Activated CD4-positive, alpha-beta memory T cell treated with anti-CD3 and anti-CD28 coated beads, Interleukin-2, amount 10 ng/mL, durations not matched to agents 7 days and 5 days (primary cell): ENCODE measurements at regions not wholly inside any gene's neighbourhood (a gene's known extent, or its start where the extent isn't known, plus 50 kb on each side); places are given as distances from the start of the nearest gene placed in this dataset.
A peak's percentile ranks its signal among the peaks of the same experiment; 100 is the strongest.

Experiments used
- CTCF ChIA-PET: fragments of 350-600 bp; sonication (Branson Sonifier 250); formaldehyde crosslinking; loops from one replicate; lab custom pipeline; 2021; ENCODE audit warnings: antibody characterized with exemption, inconsistent platforms; lab: Charles Lee
- POLR2A ChIA-PET: fragments of 350-600 bp; sonication (Branson Sonifier 250); formaldehyde crosslinking; loops from one replicate; lab custom pipeline; 2021; ENCODE audit warnings: antibody characterized with exemption; lab: Charles Lee
- DNase-seq: peaks from one replicate; pipeline ENCODE4 v3.0.0-alpha.2; 2020
- H3K27ac Mint-ChIP-seq: one replicate; pipeline ENCODE4 v1.8.0; 2021; ENCODE audit warnings: mild to moderate bottlenecking, mixed read lengths
- H3K27me3 Mint-ChIP-seq: one replicate; pipeline ENCODE4 v1.8.0; 2021; ENCODE audit warnings: mixed read lengths
- H3K36me3 Mint-ChIP-seq: one replicate; pipeline ENCODE4 v1.8.0; 2021; ENCODE audit warnings: low read depth, mixed read lengths
- H3K4me1 Mint-ChIP-seq: one replicate; pipeline ENCODE4 v1.8.0; 2021; ENCODE audit warnings: mixed read lengths
- H3K4me3 Mint-ChIP-seq: one replicate; pipeline ENCODE4 v1.8.0; 2021; ENCODE audit warnings: mild to moderate bottlenecking, mixed read lengths
- H3K9me3 Mint-ChIP-seq: one replicate; pipeline ENCODE4 v1.8.0; 2021; ENCODE audit warnings: mixed read lengths

GRCh38 chr20:50290112-50290511 is 99.5 kb downstream of the CEBPB start:
- H3K27me3 Mint-ChIP-seq = no peaks in the 10 kb centered on the region
- H3K36me3 Mint-ChIP-seq = no peaks in the 10 kb centered on the region
- no peak overlapping the region for H3K4me3 Mint-ChIP-seq
- POLR2A ChIA-PET = no interaction called here
- H3K9me3 Mint-ChIP-seq = no peaks in the 10 kb centered on the region
- DNase-seq = no peak
- CTCF ChIA-PET = no interaction called here
- H3K27ac Mint-ChIP-seq = no peak overlapping the region
- H3K4me1 Mint-ChIP-seq = peaks cover 29% of the 10 kb centered on the region

GRCh38 chr20:50290808-50291207 is 100.2 kb downstream of the CEBPB start:
- POLR2A ChIA-PET = no interaction called here
- H3K4me3 Mint-ChIP-seq = no peak overlapping the region
- no peak for DNase-seq
- CTCF ChIA-PET = no interaction called here
- H3K36me3 Mint-ChIP-seq = no peaks in the 10 kb centered on the region
- peaks cover 22% of the 10 kb centered on the region for H3K4me1 Mint-ChIP-seq
- H3K27ac Mint-ChIP-seq = no peak overlapping the region
- H3K27me3 Mint-ChIP-seq = no peaks in the 10 kb centered on the region
- no peaks in the 10 kb centered on the region for H3K9me3 Mint-ChIP-seq

- no peaks in the 10 kb centered on the region for H3K36me3 Mint-ChIP-seq
- no peaks in the 10 kb centered on the region for H3K9me3 Mint-ChIP-seq
- ChIA-PET POLR2A (no interaction called here), CTCF (no interaction called here)
- no peak overlapping the region for H3K27ac Mint-ChIP-seq
- H3K27me3 Mint-ChIP-seq = no peaks in the 10 kb centered on the region
- DNase-seq = no peak
- H3K4me3 Mint-ChIP-seq = no peak overlapping the region
- H3K4me1 Mint-ChIP-seq = peaks cover 19% of the 10 kb centered on the region
Measured at GRCh38 chr20:50291254-50292078, 100.8 kb downstream of the CEBPB start.

- H3K9me3 Mint-ChIP-seq = no peaks in the 10 kb centered on the region
- CTCF ChIA-PET = interaction anchor here (0.6 kb wide), 1 partner anchor 187 kb away, joined by 4 read pairs; no protein-coding TSS in a partner anchor
- H3K27ac Mint-ChIP-seq = no peak overlapping the region
- no peaks in the 10 kb centered on the region for H3K36me3 Mint-ChIP-seq
- POLR2A ChIA-PET = no interaction called here
- DNase-seq = no peak
- peaks cover 20% of the 10 kb centered on the region for H3K4me1 Mint-ChIP-seq
- H3K4me3 Mint-ChIP-seq = no peak overlapping the region
- no peaks in the 10 kb centered on the region for H3K27me3 Mint-ChIP-seq
Measured at GRCh38 chr20:50292079-50292590, 101.5 kb downstream of the CEBPB start.

- no peaks in the 10 kb centered on the region for H3K27me3 Mint-ChIP-seq
- peaks cover 26% of the 10 kb centered on the region for H3K4me1 Mint-ChIP-seq
- peak; percentile 66 for DNase-seq
- H3K36me3 Mint-ChIP-seq = no peaks in the 10 kb centered on the region
- no peak overlapping the region for H3K27ac Mint-ChIP-seq
- POLR2A ChIA-PET = interaction anchor here (0.6 to 1.0 kb wide), 2 partner anchors 8 to 10 kb away, joined by 3 read pairs; no protein-coding TSS in a partner anchor
- CTCF ChIA-PET = interaction anchor here (0.6 kb wide), 1 partner anchor 186 kb away, joined by 4 read pairs; no protein-coding TSS in a partner anchor
- no peaks in the 10 kb centered on the region for H3K9me3 Mint-ChIP-seq
- no peak overlapping the region for H3K4me3 Mint-ChIP-seq
Measured at GRCh38 chr20:50292591-50293283, 102.1 kb downstream of the CEBPB start.

- ChIA-PET CTCF (no interaction called here), POLR2A (interaction anchor here (0.6 to 1.0 kb wide), 2 partner anchors 9 to 10 kb away, joined by 3 read pairs; no protein-coding TSS in a partner anchor)
- Mint-ChIP-seq H3K36me3 (no peaks in the 10 kb centered on the region), H3K4me1 (peaks cover 33% of the 10 kb centered on the region), H3K9me3 (no peaks in the 10 kb centered on the region), H3K27me3 (no peaks in the 10 kb centered on the region), H3K27ac (no peak overlapping the region), H3K4me3 (no peak overlapping the region)
- DNase-seq = no peak
Measured at GRCh38 chr20:50293284-50294139, 102.9 kb downstream of the CEBPB start.

- POLR2A ChIA-PET = no interaction called here
- Mint-ChIP-seq H3K4me1 (peaks cover 36% of the 10 kb centered on the region), H3K27ac (no peak overlapping the region), H3K27me3 (no peaks in the 10 kb centered on the region), H3K36me3 (no peaks in the 10 kb centered on the region), H3K9me3 (no peaks in the 10 kb centered on the region), H3K4me3 (no peak overlapping the region)
- no peak for DNase-seq
- CTCF ChIA-PET = no interaction called here
Measured at GRCh38 chr20:50294164-50295088, 103.8 kb downstream of the CEBPB start.

GRCh38 chr20:50295345-50295744 is 104.7 kb downstream of the CEBPB start:
- POLR2A ChIA-PET = no interaction called here
- no peaks in the 10 kb centered on the region for H3K36me3 Mint-ChIP-seq
- H3K4me3 Mint-ChIP-seq = no peak overlapping the region
- DNase-seq = no peak
- no peak overlapping the region for H3K27ac Mint-ChIP-seq
- peaks cover 5% of the 10 kb centered on the region for H3K27me3 Mint-ChIP-seq
- CTCF ChIA-PET = interaction anchor here (1.0 kb wide), 1 partner anchor 100 kb away, joined by 3 read pairs; no protein-coding TSS in a partner anchor
- H3K9me3 Mint-ChIP-seq = no peaks in the 10 kb centered on the region
- peaks cover 36% of the 10 kb centered on the region for H3K4me1 Mint-ChIP-seq

- no peak overlapping the region for H3K27ac Mint-ChIP-seq
- DNase-seq = no peak
- POLR2A ChIA-PET = no interaction called here
Measured at GRCh38 chr20:50295762-50296449, 105.3 kb downstream of the CEBPB start.

GRCh38 chr20:50296450-50297375 is 106.1 kb downstream of the CEBPB start:
- H3K36me3 Mint-ChIP-seq = no peaks in the 10 kb centered on the region
- H3K9me3 Mint-ChIP-seq = no peaks in the 10 kb centered on the region
- no peak overlapping the region for H3K4me3 Mint-ChIP-seq
- CTCF ChIA-PET = interaction anchor here (1.0 kb wide), 1 partner anchor 99 kb away, joined by 3 read pairs; no protein-coding TSS in a partner anchor
- peaks cover 14% of the 10 kb centered on the region for H3K27me3 Mint-ChIP-seq
- no peak for DNase-seq
- POLR2A ChIA-PET = interaction anchor here (1.2 kb wide), 1 partner anchor 70 kb away, joined by 3 read pairs; no protein-coding TSS in a partner anchor
- H3K4me1 Mint-ChIP-seq = peaks cover 38% of the 10 kb centered on the region
- H3K27ac Mint-ChIP-seq = no peak overlapping the region

More at GRCh38 chr20:50295762-50296449, 105.3 kb downstream of the CEBPB start:
- Mint-ChIP-seq H3K4me3 (no peak overlapping the region), H3K36me3 (no peaks in the 10 kb centered on the region), H3K9me3 (no peaks in the 10 kb centered on the region), H3K27me3 (peaks cover 10% of the 10 kb centered on the region), H3K4me1 (peaks cover 36% of the 10 kb centered on the region)
- CTCF ChIA-PET = interaction anchor here (1.0 kb wide), 1 partner anchor 100 kb away, joined by 3 read pairs; no protein-coding TSS in a partner anchor
